ENCODE measurements at regions not wholly inside any gene's neighbourhood (a gene's known extent, or its start where the extent isn't known, plus 50 kb on each side); places are given as distances from the start of the nearest gene placed in this dataset.

GRCh38 chr1:82297139-82297896, 496.6 kb downstream of the ADGRL2 start:
- no peak for DNase-seq

GRCh38 chr1:82287556-82287955, 486.8 kb downstream of the ADGRL2 start:
- DNase-seq, result no peak

- DNase-seq, result no peak
Measured at GRCh38 chr1:82284213-82284612, 483.5 kb downstream of the ADGRL2 start.

DNA sequence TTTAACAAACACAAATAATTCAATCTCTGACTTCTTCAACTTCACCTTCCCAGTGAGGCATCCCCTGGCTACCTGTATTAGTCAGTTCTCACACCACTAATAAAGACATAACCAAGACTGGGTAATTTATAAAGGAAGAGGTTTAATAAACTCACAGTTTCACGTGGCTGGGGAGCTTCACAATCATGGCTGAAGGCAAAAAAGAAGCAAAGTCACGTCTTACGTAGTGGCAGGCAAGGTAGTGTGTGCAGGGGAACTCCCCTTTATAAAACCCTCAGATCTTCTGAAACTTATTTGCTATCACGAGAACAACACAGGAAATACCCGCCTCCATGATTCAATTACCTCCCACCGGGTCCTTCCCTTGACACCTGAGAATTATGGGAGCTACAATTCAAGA, 478.5 kb downstream of the ADGRL2 start:
- no peak for DNase-seq

- no peak for DNase-seq
Measured at GRCh38 chr1:82273816-82274215, 473.1 kb downstream of the ADGRL2 start.

GRCh38 chr1:82269431-82269830, 468.7 kb downstream of the ADGRL2 start:
- peak; percentile 72 for DNase-seq

DNA sequence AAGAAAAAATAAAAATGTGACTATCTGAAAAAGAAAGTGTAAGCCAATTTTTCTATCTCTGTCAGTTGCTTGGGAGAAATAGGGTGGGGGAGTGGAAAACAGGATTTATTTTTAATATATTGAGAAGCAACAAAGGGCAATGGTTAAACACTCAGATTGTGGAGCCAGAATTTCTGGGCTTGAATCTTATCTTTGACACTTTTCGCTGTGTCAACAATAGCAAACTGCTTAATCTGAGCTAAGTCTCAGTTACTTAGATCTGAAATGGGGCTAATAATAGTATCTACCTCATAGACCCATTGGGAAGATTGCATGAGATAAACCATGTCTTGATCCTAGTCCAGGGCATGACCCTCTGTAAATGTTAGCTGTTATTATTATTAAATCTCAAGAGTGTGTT, 468.1 kb downstream of the ADGRL2 start:
- DNase-seq, result no peak

DNA sequence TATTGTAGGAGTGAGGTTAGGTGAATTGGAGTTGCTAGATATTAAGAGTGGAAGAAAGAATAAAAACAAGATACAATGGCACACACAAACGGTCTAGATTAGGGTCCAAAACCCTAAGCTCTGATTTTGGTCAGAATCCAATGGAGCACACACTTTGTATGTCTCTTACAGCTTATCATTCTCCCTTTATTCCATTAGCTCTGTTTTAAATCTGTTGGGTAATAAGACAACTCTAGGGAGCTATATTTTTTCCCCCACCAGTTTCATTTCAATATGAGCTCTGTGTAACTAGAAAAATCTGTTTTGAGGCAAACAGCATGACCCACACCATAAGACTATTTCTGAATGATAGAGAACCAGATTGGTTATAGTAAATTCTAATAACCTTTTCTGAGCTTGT, 465.6 kb downstream of the ADGRL2 start:
- DNase-seq, result no peak

DNA sequence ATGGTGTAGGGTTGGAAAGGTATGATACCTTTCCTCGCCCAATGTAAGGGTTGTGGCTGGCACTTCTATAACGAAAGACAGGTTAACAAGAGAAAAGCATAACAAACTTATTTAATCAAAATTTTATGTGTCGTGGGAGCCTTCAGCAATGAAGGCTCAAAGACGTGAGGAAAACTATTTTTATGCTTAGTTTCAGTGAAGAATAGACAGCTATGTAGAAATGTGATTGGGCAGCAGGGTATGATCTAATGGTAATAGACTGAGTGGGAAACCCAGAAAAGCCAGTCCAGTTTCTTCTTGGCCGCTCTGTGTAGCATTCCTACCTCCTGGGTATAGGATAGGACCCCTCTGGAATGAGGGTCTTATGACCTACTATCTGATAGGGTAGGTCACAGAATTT, 464.7 kb downstream of the ADGRL2 start:
- no peak for DNase-seq

DNA sequence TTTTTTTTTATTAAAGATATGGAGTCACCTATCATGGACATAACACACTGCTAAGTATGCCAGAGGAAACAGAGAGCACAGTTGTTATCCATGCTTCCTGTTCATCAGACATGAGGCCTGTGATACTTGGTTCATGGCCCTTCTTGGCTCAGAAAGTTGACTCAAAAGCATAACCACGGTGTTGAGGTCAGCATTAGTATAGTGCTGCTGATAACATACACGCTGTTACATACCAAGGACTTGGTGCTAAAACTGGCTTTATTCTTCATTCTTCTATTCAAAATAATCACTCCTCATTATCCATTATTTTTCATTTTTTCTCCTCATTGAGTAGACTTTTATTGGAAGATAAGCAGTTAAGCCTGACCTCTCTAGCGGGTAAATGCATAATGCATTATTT, 464.1 kb downstream of the ADGRL2 start:
- no peak for DNase-seq

- DNase-seq, result no peak
Measured at GRCh38 chr1:82263396-82263795, 462.7 kb downstream of the ADGRL2 start.

DNA sequence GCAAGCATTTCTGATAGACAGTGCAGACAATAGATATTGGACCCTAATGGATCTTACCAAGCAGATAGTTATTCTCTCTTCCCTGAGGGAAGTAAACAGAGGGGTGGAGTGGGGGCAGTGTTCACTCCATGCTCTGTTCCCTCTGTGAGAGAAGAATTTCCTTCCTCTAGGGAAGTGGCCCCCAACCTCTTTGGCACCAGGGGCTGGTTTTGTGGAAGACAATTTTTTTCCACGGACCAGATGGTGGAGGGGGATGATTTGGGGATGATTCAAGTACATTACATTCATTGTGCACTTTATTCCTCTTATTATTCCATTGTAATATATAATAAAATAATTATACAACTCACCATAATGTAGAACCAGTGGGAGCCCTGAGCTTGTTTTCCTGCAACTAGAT, 459.9 kb downstream of the ADGRL2 start:
- no peak for DNase-seq

- no peak for DNase-seq
Measured at GRCh38 chr1:82260051-82260450, 459.3 kb downstream of the ADGRL2 start.

- DNase-seq, result no peak
Measured at GRCh38 chr1:82258887-82259286, 458.2 kb downstream of the ADGRL2 start.

- no peak for DNase-seq
Measured at GRCh38 chr1:82246050-82246449, 445.3 kb downstream of the ADGRL2 start.

DNA sequence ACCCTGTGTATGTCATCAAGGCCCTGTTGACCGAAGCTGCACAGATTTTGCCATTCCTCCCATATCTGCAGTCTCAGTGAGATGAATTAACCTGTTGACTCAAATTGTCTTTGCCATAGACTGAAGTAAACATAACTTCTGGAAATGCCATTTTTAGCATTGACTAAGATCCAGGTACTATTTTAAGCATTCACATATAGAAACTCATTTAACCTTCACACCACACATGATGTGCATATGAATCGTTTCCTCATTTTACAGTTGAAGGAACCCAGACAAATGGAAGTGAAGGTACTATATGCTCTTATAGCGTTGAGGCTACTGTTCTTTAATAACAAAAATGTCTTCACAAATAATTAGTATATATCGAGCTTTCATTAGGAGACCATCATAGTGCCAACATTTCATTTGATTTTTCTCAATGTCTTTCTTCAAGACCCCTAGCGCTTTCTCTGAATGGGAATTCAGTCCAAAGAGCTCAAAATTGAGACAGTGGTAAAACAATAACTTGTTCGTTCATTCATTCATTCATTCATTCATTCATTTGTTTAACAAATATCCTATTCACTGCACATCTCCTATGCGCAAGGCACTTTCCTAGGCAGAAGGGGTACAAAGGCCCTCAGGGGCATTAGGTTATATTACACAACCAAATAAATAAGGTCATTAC, 444.7 kb downstream of the ADGRL2 start:
- DNase-seq, result no peak

DNA sequence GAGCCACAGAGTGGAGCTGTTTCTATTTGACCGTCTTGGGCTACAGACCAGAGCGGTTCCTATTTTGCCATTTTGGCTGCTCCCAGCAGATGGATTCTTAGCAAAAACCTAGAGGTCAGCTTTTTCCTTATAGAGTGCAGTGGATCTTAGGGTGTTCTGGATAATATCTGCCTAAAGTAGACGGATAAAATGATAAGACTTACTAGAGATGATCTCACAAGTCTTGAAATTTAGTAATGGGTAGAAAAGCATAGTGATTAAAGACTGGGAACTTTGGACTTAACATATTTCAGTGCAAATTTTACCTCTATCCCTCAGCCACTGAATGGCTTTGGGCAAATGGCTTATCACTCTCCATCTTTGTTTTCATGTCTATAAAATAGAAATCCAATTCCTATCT, 439.8 kb downstream of the ADGRL2 start:
- DNase-seq, result no peak

DNA sequence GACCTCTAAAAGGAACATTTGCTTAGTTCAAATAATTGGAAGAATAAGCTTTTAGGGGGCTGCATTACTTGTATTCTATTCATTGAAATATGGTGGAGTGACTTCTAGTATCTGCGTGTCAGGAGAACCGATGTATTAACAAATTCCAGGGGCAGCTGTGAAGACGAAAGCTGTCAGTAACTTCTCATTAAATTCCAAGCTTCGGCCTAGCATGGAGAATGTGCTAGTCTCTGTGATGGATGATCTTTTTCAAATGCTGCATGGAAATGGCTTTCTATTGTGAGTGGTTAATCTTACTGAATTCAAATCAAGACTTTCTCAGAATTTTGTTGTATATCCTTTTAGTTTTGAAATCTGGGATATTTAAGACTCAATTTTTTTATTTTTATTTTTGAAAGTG, 429.9 kb downstream of the ADGRL2 start:
- no peak for DNase-seq

GRCh38 chr1:82227306-82228095, 426.8 kb downstream of the ADGRL2 start:
- peak; percentile 33 for DNase-seq

GRCh38 chr1:82226186-82226505, 425.4 kb downstream of the ADGRL2 start:
- DNase-seq, result no peak

DNA sequence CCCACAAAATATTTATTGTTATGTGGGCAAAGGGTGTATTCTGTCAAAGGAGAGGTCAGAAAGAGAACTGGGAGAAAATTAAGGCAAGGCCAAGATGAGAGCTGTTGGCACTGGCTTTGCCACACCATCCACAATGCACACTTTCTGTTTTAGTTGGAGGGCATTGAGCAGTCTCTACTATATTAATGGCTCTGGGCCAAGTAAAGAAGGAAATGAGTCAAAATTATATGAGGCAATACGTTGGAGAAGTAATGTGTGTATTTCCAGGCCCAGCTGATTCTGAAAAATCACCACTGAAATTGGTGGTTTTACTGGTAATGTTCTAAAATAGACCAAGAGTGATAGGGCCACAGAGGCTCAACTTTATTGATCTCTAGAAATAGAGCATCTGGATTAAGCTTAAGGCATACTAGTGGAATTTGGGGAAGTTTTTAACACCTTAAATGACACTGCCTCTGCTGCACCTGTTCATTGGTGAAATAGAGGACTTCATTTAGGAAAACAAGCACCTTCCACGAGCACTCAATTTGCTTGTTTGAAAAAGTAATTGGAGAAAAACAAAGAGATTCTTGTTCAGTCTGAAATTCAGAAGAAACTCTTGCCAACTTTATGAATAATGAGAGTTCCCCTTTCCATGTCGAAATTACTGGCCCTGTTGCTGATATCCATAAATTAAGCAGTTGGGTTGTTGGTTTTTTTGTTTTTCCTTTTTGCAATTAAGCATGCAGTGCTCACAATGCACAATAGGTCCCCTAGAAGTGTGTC, 424.9 kb downstream of the ADGRL2 start:
- no peak for DNase-seq

GRCh38 chr1:82223091-82223490, 422.4 kb downstream of the ADGRL2 start:
- no peak for DNase-seq

- DNase-seq, result no peak
Measured at GRCh38 chr1:82221721-82222120, 421.0 kb downstream of the ADGRL2 start.

Data from left hindlimb (tissue), 1 donor.